ENCODE measurements at regions not wholly inside any gene's neighbourhood (a gene's known extent, or its start where the extent isn't known, plus 50 kb on each side); places are given as distances from the start of the nearest gene placed in this dataset.
"Not testable (repeated sequence)": the region's sequence is repeated elsewhere in the genome, so short reads cannot be mapped to it uniquely, and the experiment has no call there.

- Histone ChIP-seq H3K4me1 (ENCODE audit: insufficient read depth, low read length) (no peaks in the 10 kb centered on the region), H3K27ac (ENCODE audit: low read depth, low read length) (no peak overlapping the region), H3K36me3 (ENCODE audit: insufficient read depth, low read length) (no peaks in the 10 kb centered on the region), H3K4me3 (ENCODE audit: low read length) (no peak overlapping the region), H3K27me3 (ENCODE audit: insufficient read depth, low read length, poor library complexity, severe bottlenecking) (no peaks in the 10 kb centered on the region), H3K9me3 (ENCODE audit: low read length) (no peaks in the 10 kb centered on the region)
- H3K36me3 Mint-ChIP-seq, result no peaks in the 10 kb centered on the region
- no peak for DNase-seq
- no peaks in the 10 kb centered on the region for H3K4me1 Mint-ChIP-seq
- no peak overlapping the region for H3K4me3 Mint-ChIP-seq
- peaks cover 1 to 12% (median 5%) of the 10 kb centered on the region in 5 donors for H3K9me3 Mint-ChIP-seq
- ChIA-PET CTCF (no interaction called here), POLR2A (no interaction called here)
- H3K27ac Mint-ChIP-seq, result no peak overlapping the region
- peaks cover 2 to 18% of the 10 kb centered on the region in 2 donors for H3K27me3 Mint-ChIP-seq
These were observed 259.1 kb upstream of the MYT1L start for GRCh38 chr2:2590141-2590540.

GRCh38 chr2:2588777-2589176 lies 257.7 kb upstream of the MYT1L start:
- no peak overlapping the region for H3K4me3 Mint-ChIP-seq
- DNase-seq, result no peak
- H3K27me3 Mint-ChIP-seq, result peaks cover 2 to 18% of the 10 kb centered on the region in 2 donors
- Histone ChIP-seq H3K9me3 (ENCODE audit: low read length) (no peaks in the 10 kb centered on the region), H3K27ac (ENCODE audit: low read depth, low read length) (no peak overlapping the region), H3K4me3 (ENCODE audit: low read length) (no peak overlapping the region), H3K4me1 (ENCODE audit: insufficient read depth, low read length) (no peaks in the 10 kb centered on the region), H3K36me3 (ENCODE audit: insufficient read depth, low read length) (no peaks in the 10 kb centered on the region), H3K27me3 (ENCODE audit: insufficient read depth, low read length, poor library complexity, severe bottlenecking) (no peaks in the 10 kb centered on the region)
- ChIA-PET CTCF (no interaction called here), POLR2A (no interaction called here)
- no peak overlapping the region for H3K27ac Mint-ChIP-seq
- H3K36me3 Mint-ChIP-seq, result no peaks in the 10 kb centered on the region
- H3K9me3 Mint-ChIP-seq, result peaks cover 0 to 7% (median 5%) of the 10 kb centered on the region in 5 donors
- no peaks in the 10 kb centered on the region for H3K4me1 Mint-ChIP-seq

DNA sequence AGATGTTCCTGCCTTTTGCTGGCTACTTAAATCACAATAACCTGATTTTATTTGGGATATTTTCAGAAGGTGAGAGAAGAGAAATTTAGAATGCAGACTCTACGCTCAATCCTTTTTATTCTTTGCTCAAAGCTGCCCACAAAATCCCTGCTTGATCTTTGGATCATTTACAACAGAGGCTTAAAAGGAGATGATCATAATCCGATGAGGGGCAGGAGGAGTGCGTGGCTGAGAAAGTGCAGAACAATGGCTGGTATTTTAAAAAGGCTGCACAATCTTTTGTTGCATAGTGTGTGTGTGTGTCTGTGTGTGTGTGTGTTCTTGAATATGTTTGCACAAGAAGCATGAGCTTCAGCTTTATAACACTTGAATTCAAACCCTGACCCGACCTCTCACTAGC lies 256.3 kb upstream of the MYT1L start:
- Mint-ChIP-seq H3K4me3 (no peak overlapping the region), H3K27ac (no peak overlapping the region), H3K27me3 (peaks cover 3 to 8% of the 10 kb centered on the region in 2 donors), H3K4me1 (no peaks in the 10 kb centered on the region), H3K9me3 (peaks cover 0 to 5% (median 0%) of the 10 kb centered on the region in 5 donors), H3K36me3 (no peaks in the 10 kb centered on the region)
- no peak for DNase-seq
- H3K4me3 ChIP-seq (ENCODE audit: low read length), result no peak overlapping the region
- POLR2A ChIA-PET, result no interaction called here
- H3K36me3 ChIP-seq (ENCODE audit: insufficient read depth, low read length), result no peaks in the 10 kb centered on the region
- H3K27me3 ChIP-seq (ENCODE audit: insufficient read depth, low read length, poor library complexity, severe bottlenecking), result no peaks in the 10 kb centered on the region
- no peaks in the 10 kb centered on the region for H3K4me1 ChIP-seq (ENCODE audit: insufficient read depth, low read length)
- H3K9me3 ChIP-seq (ENCODE audit: low read length), result no peaks in the 10 kb centered on the region
- CTCF ChIA-PET, result no interaction called here
- no peak overlapping the region for H3K27ac ChIP-seq (ENCODE audit: low read depth, low read length)

GRCh38 chr2:2586931-2587330 lies 255.9 kb upstream of the MYT1L start:
- ChIA-PET CTCF (no interaction called here), POLR2A (no interaction called here)
- no peaks in the 10 kb centered on the region for H3K4me1 Mint-ChIP-seq
- no peak overlapping the region for H3K27ac Mint-ChIP-seq
- no peaks in the 10 kb centered on the region for H3K9me3 ChIP-seq (ENCODE audit: low read length)
- peaks cover 3 to 8% of the 10 kb centered on the region in 2 donors for H3K27me3 Mint-ChIP-seq
- H3K9me3 Mint-ChIP-seq, result peaks cover 0 to 5% (median 0%) of the 10 kb centered on the region in 5 donors
- H3K36me3 Mint-ChIP-seq, result no peaks in the 10 kb centered on the region
- no peak overlapping the region for H3K27ac ChIP-seq (ENCODE audit: low read depth, low read length)
- no peak overlapping the region for H3K4me3 Mint-ChIP-seq
- DNase-seq, result no peak
- no peaks in the 10 kb centered on the region for H3K36me3 ChIP-seq (ENCODE audit: insufficient read depth, low read length)
- no peaks in the 10 kb centered on the region for H3K27me3 ChIP-seq (ENCODE audit: insufficient read depth, low read length, poor library complexity, severe bottlenecking)
- H3K4me3 ChIP-seq (ENCODE audit: low read length), result no peak overlapping the region
- H3K4me1 ChIP-seq (ENCODE audit: insufficient read depth, low read length), result no peaks in the 10 kb centered on the region

GRCh38 chr2:2586068-2586776 lies 255.1 kb upstream of the MYT1L start:
- no peak for DNase-seq
- POLR2A ChIA-PET, result no interaction called here
- Mint-ChIP-seq H3K27me3 (peaks cover 3 to 8% of the 10 kb centered on the region in 2 donors), H3K36me3 (no peaks in the 10 kb centered on the region), H3K27ac (no peak overlapping the region), H3K4me1 (no peaks in the 10 kb centered on the region), H3K4me3 (no peak overlapping the region), H3K9me3 (peaks cover 0 to 4% (median 0%) of the 10 kb centered on the region in 5 donors)
- CTCF ChIA-PET, result no interaction called here
- H3K27me3 ChIP-seq (ENCODE audit: insufficient read depth, low read length, poor library complexity, severe bottlenecking), result no peaks in the 10 kb centered on the region
- H3K4me3 ChIP-seq (ENCODE audit: low read length), result no peak overlapping the region
- H3K4me1 ChIP-seq (ENCODE audit: insufficient read depth, low read length), result no peaks in the 10 kb centered on the region
- H3K27ac ChIP-seq (ENCODE audit: low read depth, low read length), result no peak overlapping the region
- no peaks in the 10 kb centered on the region for H3K36me3 ChIP-seq (ENCODE audit: insufficient read depth, low read length)
- H3K9me3 ChIP-seq (ENCODE audit: low read length), result no peaks in the 10 kb centered on the region

DNA sequence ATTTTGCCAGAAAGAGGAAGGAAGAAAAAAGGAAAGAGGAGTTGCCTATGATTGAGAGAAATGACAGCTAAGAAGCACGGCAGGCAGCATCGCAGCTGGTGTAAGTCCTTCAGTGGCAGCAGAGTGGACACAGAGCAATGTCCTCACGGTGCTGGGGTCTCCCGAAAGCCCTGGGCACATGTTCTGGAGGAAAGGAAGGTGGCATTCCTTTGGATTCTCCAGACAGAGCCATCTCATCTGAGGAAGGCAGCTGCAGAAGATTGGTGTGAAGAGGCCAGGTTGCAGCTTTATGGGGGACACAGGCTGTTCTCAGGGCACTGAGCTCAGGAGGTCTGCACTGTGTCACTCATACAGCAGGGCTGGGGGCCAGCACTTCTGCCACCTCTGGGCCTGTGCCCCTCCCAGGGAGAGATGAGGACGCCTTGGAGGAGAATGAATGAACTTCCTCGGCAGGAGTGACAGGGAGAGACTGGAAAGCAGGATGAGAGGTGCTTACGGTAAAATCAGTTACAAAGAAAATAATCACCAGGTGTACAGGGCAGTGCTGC lies 252.0 kb upstream of the MYT1L start:
- Histone ChIP-seq H3K4me3 (ENCODE audit: low read length) (no peak overlapping the region), H3K4me1 (ENCODE audit: insufficient read depth, low read length) (no peaks in the 10 kb centered on the region), H3K27ac (ENCODE audit: low read depth, low read length) (no peak overlapping the region), H3K9me3 (ENCODE audit: low read length) (no peaks in the 10 kb centered on the region), H3K36me3 (ENCODE audit: insufficient read depth, low read length) (no peaks in the 10 kb centered on the region), H3K27me3 (ENCODE audit: insufficient read depth, low read length, poor library complexity, severe bottlenecking) (no peaks in the 10 kb centered on the region)
- POLR2A ChIA-PET, result no interaction called here
- Mint-ChIP-seq H3K9me3 (peaks cover 0 to 2% (median 0%) of the 10 kb centered on the region in 5 donors), H3K4me3 (no peak overlapping the region), H3K36me3 (no peaks in the 10 kb centered on the region), H3K4me1 (no peaks in the 10 kb centered on the region), H3K27me3 (peaks cover 0 to 3% of the 10 kb centered on the region in 2 donors), H3K27ac (no peak overlapping the region)
- CTCF ChIA-PET, result no interaction called here
- no peak for DNase-seq

GRCh38 chr2:2581331-2582159 lies 250.5 kb upstream of the MYT1L start:
- ChIA-PET POLR2A (no interaction called here), CTCF (no interaction called here)
- Histone ChIP-seq H3K27ac (ENCODE audit: low read depth, low read length) (no peak overlapping the region), H3K9me3 (ENCODE audit: low read length) (no peaks in the 10 kb centered on the region), H3K4me3 (ENCODE audit: low read length) (no peak overlapping the region), H3K4me1 (ENCODE audit: insufficient read depth, low read length) (no peaks in the 10 kb centered on the region), H3K36me3 (ENCODE audit: insufficient read depth, low read length) (no peaks in the 10 kb centered on the region), H3K27me3 (ENCODE audit: insufficient read depth, low read length, poor library complexity, severe bottlenecking) (no peaks in the 10 kb centered on the region)
- peaks cover 0 to 2% of the 10 kb centered on the region in 2 donors for H3K27me3 Mint-ChIP-seq
- H3K36me3 Mint-ChIP-seq, result no peaks in the 10 kb centered on the region
- H3K9me3 Mint-ChIP-seq, result peaks cover 0 to 2% (median 0%) of the 10 kb centered on the region in 5 donors
- no peak overlapping the region for H3K27ac Mint-ChIP-seq
- H3K4me3 Mint-ChIP-seq, result no peak overlapping the region
- H3K4me1 Mint-ChIP-seq, result no peaks in the 10 kb centered on the region
- no peak for DNase-seq

- H3K27me3 Mint-ChIP-seq; H3K9me3 ChIP-seq (ENCODE audit: low read length); POLR2A ChIA-PET; H3K36me3 ChIP-seq (ENCODE audit: insufficient read depth, low read length); DNase-seq; H3K9me3 Mint-ChIP-seq; CTCF ChIA-PET; H3K27ac Mint-ChIP-seq; H3K4me1 ChIP-seq (ENCODE audit: insufficient read depth, low read length); H3K4me3 Mint-ChIP-seq; H3K4me1 Mint-ChIP-seq; H3K27ac ChIP-seq (ENCODE audit: low read depth, low read length); H3K36me3 Mint-ChIP-seq; H3K27me3 ChIP-seq (ENCODE audit: insufficient read depth, low read length, poor library complexity, severe bottlenecking); H3K4me3 ChIP-seq (ENCODE audit: low read length): not testable (repeated sequence)
These were observed 249.8 kb upstream of the MYT1L start for GRCh38 chr2:2580841-2581240.
